ENCODE measurements at regions not wholly inside any gene's neighbourhood (a gene's known extent, or its start where the extent isn't known, plus 50 kb on each side); places are given as distances from the start of the nearest gene placed in this dataset.

DNA sequence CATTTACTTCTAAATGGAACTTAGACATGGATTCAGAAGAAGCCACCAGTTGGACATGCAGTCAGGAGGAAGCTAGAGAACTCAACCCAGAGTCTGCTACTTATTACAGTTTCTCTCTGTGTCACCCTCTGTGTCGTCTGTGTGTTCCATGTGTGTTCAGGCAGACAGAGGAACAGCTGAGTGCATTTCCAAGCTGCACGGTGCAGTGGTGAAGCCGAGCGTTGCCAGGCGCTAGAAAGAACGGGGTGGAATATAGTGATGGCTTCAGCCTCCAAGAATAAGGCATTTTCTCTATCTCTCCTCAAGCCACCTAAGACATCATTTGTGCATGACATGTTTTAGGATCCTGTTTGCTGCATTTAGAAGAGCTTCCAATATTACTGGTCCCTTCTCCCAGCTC is 101.1 kb upstream of the CCL2 start:
- ChIA-PET POLR2A (ENCODE audit: low non-redundant PET) (no interaction called here), CTCF (no interaction called here)
- Histone ChIP-seq H3K4me1 (ENCODE audit: insufficient read depth, low read length, poor library complexity, severe bottlenecking) (no peaks in the 10 kb centered on the region), H3K4me3 (ENCODE audit: low read depth, low read length, poor library complexity, severe bottlenecking) (no peak overlapping the region), H3K27me3 (replicated peaks; ENCODE audit: insufficient read depth, low read depth, low read length, poor library complexity) (peaks cover 30% of the 10 kb centered on the region), H3K9me3 (ENCODE audit: low read depth, low read length, poor library complexity, severe bottlenecking) (no peaks in the 10 kb centered on the region), H3K27ac (ENCODE audit: low read depth, low read length, poor library complexity, severe bottlenecking) (no peak overlapping the region), H3K36me3 (ENCODE audit: insufficient read depth, low read length, poor library complexity, severe bottlenecking) (no peaks in the 10 kb centered on the region)
- intact Hi-C loops (cut with micrococcal nuclease; ENCODE audit: unreplicated experiment), result no loop called here
- no peak for TF ChIP-seq EZH2 (IDR thresholded peaks at IDR 0.05; ENCODE audit: borderline replicate concordance, low read depth, low read length, poor library complexity, severe bottlenecking)
- TF ChIP-seq, protein P1, sequence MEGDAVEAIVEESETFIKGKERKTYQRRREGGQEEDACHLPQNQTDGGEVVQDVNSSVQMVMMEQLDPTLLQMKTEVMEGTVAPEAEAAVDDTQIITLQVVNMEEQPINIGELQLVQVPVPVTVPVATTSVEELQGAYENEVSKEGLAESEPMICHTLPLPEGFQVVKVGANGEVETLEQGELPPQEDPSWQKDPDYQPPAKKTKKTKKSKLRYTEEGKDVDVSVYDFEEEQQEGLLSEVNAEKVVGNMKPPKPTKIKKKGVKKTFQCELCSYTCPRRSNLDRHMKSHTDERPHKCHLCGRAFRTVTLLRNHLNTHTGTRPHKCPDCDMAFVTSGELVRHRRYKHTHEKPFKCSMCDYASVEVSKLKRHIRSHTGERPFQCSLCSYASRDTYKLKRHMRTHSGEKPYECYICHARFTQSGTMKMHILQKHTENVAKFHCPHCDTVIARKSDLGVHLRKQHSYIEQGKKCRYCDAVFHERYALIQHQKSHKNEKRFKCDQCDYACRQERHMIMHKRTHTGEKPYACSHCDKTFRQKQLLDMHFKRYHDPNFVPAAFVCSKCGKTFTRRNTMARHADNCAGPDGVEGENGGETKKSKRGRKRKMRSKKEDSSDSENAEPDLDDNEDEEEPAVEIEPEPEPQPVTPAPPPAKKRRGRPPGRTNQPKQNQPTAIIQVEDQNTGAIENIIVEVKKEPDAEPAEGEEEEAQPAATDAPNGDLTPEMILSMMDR (conservative IDR thresholded peaks at IDR 0.05; ENCODE audit: low read depth, low read length), result no peak
- no TSS peak for BruUV-seq (replicated peaks)
- no peak for DNase-seq (ENCODE audit: low spot score)

DNA sequence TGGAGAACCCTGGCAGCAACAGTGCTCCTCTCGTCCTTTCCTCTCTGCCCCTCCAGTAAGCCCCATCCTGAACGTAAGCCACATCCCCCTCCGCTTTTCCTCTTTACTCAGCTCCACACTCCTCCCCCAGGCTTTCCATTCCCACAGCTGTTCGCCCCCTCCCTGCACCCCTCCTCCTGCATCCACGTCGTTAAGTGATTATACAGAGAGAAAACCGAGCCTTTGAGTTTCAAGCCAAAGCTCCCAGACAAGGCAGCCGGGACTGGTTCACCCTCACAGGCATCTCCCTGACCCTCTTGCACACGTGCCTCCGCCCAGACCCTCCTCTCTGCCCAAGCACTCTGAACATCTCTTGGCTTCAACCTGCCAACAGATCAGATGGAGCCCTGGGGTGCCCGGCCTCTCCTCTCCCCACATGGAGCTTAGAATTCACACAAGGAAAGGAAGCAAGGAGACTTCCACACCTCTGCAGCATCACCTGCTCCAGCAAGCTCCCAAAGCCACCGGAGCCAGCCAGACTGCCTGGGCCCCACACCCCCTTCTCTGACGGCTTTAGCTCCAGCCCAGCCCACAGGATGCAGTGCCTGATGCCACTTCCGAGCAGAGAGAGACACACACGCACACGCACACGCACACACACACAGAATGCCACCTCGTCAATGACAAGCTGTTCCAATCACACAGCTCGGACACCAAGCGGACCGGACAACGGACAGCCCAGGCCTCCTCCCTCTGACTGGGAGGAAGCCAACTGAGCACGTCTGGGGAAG is 99.9 kb upstream of the CCL2 start:
- Histone ChIP-seq H3K4me3 (ENCODE audit: low read depth, low read length, poor library complexity, severe bottlenecking) (no peak overlapping the region), H3K27me3 (replicated peaks; ENCODE audit: insufficient read depth, low read depth, low read length, poor library complexity) (peaks cover 30% of the 10 kb centered on the region), H3K4me1 (ENCODE audit: insufficient read depth, low read length, poor library complexity, severe bottlenecking) (no peaks in the 10 kb centered on the region), H3K36me3 (ENCODE audit: insufficient read depth, low read length, poor library complexity, severe bottlenecking) (no peaks in the 10 kb centered on the region), H3K27ac (ENCODE audit: low read depth, low read length, poor library complexity, severe bottlenecking) (no peak overlapping the region), H3K9me3 (ENCODE audit: low read depth, low read length, poor library complexity, severe bottlenecking) (no peaks in the 10 kb centered on the region)
- TF ChIP-seq, protein P1 (conservative IDR thresholded peaks at IDR 0.05; ENCODE audit: low read depth, low read length), result no peak
- no peak for TF ChIP-seq EZH2 (IDR thresholded peaks at IDR 0.05; ENCODE audit: borderline replicate concordance, low read depth, low read length, poor library complexity, severe bottlenecking)
- POLR2A ChIA-PET (ENCODE audit: low non-redundant PET), result interaction anchor here (0.5 kb wide), 1 partner anchor 827 kb away, joined by 8 read pairs; no protein-coding TSS in a partner anchor
- BruUV-seq (replicated peaks), result no TSS peak
- CTCF ChIA-PET, result interaction anchor here (0.6 kb wide), 1 partner anchor 15 kb away, joined by 6 read pairs; no protein-coding TSS in a partner anchor
- intact Hi-C loops (cut with micrococcal nuclease; ENCODE audit: unreplicated experiment), result no loop called here
- no peak for DNase-seq (ENCODE audit: low spot score)

DNA sequence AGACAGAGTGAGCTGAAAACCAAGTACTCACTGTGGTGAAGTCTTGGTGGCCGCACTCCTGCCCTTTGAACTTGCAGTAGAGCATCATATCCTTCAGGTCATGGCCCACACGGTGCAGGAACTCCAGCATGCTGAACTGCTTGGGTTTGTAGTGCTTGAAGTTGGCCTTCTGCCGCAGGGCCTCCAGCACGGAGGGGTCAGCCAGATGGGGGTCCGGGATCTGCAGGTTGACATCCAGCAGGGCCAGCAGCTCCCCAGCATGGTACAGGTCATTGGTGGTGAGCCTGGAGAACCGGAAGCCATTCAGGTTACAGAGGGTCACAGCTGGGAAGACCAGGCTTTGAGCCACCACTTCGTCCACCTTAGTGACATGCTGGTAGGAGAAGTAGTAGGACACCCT is 99.1 kb upstream of the CCL2 start:
- Histone ChIP-seq H3K9me3 (ENCODE audit: low read depth, low read length, poor library complexity, severe bottlenecking) (no peaks in the 10 kb centered on the region), H3K27ac (ENCODE audit: low read depth, low read length, poor library complexity, severe bottlenecking) (no peak overlapping the region), H3K4me1 (ENCODE audit: insufficient read depth, low read length, poor library complexity, severe bottlenecking) (no peaks in the 10 kb centered on the region), H3K27me3 (replicated peaks; ENCODE audit: insufficient read depth, low read depth, low read length, poor library complexity) (peaks cover 30% of the 10 kb centered on the region), H3K4me3 (ENCODE audit: low read depth, low read length, poor library complexity, severe bottlenecking) (no peak overlapping the region), H3K36me3 (ENCODE audit: insufficient read depth, low read length, poor library complexity, severe bottlenecking) (no peaks in the 10 kb centered on the region)
- intact Hi-C loops (cut with micrococcal nuclease; ENCODE audit: unreplicated experiment), result no loop called here
- no peak for TF ChIP-seq EZH2 (IDR thresholded peaks at IDR 0.05; ENCODE audit: borderline replicate concordance, low read depth, low read length, poor library complexity, severe bottlenecking)
- TF ChIP-seq, protein P1 (conservative IDR thresholded peaks at IDR 0.05; ENCODE audit: low read depth, low read length), result no peak
- ChIA-PET CTCF (no interaction called here), POLR2A (ENCODE audit: low non-redundant PET) (no interaction called here)
- DNase-seq (ENCODE audit: low spot score), result no peak
- no TSS peak for BruUV-seq (replicated peaks)
